Stimulated activated memory B cell treated with anti-CD40 and anti-IgM and Interleukin-4, amounts not matched to agents 10 μg/mL and 1 μg/mL and 100 μg/mL, for 72 hours (primary cell): ENCODE measurements at regions not wholly inside any gene's neighbourhood (a gene's known extent, or its start where the extent isn't known, plus 50 kb on each side); places are given as distances from the start of the nearest gene placed in this dataset.

Experiments used
- ATAC-seq: fragments of 150-1000 bp; cut with Tn5 transposase; 2 replicates; pipeline ENCODE4 v1.10.0; 2021
- H3K27ac Mint-ChIP-seq: one replicate; pipeline ENCODE4 v1.8.0; 2022; ENCODE audit warnings: mild to moderate bottlenecking, mixed read lengths
- H3K27me3 Mint-ChIP-seq: one replicate; pipeline ENCODE4 v1.8.0; 2022; ENCODE audit warnings: mixed read lengths
- H3K36me3 Mint-ChIP-seq: one replicate; pipeline ENCODE4 v1.8.0; 2022; ENCODE audit warnings: mixed read lengths
- H3K4me1 Mint-ChIP-seq: one replicate; pipeline ENCODE4 v1.8.0; 2022; ENCODE audit warnings: mixed read lengths
- H3K4me3 Mint-ChIP-seq: one replicate; pipeline ENCODE4 v1.8.0; 2022; ENCODE audit warnings: mild to moderate bottlenecking, moderate library complexity, mixed read lengths
- H3K9me3 Mint-ChIP-seq: one replicate; pipeline ENCODE4 v1.8.0; 2022; ENCODE audit warnings: mixed read lengths

DNA sequence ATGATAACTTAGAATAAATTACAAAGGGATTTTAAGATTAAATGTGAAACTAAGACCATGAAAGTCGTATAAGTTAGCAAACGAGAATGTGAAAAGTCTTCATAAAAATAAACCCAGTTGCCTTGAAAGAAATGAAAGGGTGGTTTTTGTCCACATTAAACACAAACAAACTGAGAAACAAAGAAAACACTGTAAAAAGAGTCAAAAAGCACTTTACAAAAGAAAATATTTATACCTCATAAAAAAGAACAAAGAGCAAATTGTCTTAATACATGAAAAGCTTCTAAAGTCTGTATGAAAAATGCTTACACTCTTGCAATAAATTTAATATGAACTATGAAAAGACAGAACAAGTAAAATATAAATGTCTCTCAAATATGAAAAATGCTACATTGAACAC lies 865.9 kb upstream of the CADM2 start:
- H3K27me3 Mint-ChIP-seq = no peaks in the 10 kb centered on the region
- no peaks in the 10 kb centered on the region for H3K4me1 Mint-ChIP-seq
- H3K27ac Mint-ChIP-seq = no peak overlapping the region
- H3K36me3 Mint-ChIP-seq = no peaks in the 10 kb centered on the region
- ATAC-seq = no peak
- no peaks in the 10 kb centered on the region for H3K9me3 Mint-ChIP-seq
- H3K4me3 Mint-ChIP-seq = no peak overlapping the region

DNA sequence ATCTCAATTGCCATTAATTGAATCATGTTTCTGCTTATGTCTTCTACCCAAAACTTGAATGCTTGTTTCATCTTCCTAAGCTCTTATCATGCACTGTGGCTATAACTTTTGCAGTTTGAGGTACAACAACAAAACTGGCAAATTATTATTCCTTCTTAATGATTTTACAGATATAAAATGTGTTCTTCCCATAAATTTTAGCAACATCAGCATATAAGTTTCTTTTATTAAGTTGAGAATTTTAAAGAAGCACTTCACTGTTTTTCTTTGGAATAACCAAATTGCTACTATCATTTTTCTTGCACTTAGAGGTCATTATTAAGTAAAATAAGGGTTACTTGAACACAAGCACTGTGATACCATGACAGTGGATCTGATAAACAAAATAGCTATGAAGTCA lies 862.6 kb upstream of the CADM2 start:
- Mint-ChIP-seq H3K9me3 (no peaks in the 10 kb centered on the region), H3K4me3 (no peak overlapping the region), H3K27me3 (no peaks in the 10 kb centered on the region), H3K36me3 (no peaks in the 10 kb centered on the region), H3K4me1 (no peaks in the 10 kb centered on the region), H3K27ac (no peak overlapping the region)
- ATAC-seq = no peak

DNA sequence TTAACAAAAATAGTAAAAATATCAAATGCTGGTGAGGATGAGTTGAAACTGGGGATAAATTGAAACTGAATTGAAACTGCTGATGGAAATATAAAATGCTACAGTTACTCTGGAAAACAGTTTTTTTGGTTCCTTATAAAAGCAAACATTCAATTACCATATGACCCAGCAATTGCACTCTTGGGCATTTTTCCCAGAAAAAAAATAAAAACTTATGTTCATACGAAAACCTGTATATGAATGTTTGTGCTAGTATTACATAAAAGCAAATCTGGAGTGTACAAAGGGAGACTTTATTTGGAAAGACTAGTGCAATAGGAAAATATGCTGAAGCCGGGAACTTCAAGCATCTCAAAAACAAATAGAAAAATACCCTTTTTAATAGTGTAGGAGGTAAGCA lies 857.9 kb upstream of the CADM2 start:
- H3K27me3 Mint-ChIP-seq = no peaks in the 10 kb centered on the region
- no peak overlapping the region for H3K4me3 Mint-ChIP-seq
- no peak for ATAC-seq
- no peaks in the 10 kb centered on the region for H3K36me3 Mint-ChIP-seq
- H3K9me3 Mint-ChIP-seq = peaks cover 6% of the 10 kb centered on the region
- H3K4me1 Mint-ChIP-seq = no peaks in the 10 kb centered on the region
- no peak overlapping the region for H3K27ac Mint-ChIP-seq

DNA sequence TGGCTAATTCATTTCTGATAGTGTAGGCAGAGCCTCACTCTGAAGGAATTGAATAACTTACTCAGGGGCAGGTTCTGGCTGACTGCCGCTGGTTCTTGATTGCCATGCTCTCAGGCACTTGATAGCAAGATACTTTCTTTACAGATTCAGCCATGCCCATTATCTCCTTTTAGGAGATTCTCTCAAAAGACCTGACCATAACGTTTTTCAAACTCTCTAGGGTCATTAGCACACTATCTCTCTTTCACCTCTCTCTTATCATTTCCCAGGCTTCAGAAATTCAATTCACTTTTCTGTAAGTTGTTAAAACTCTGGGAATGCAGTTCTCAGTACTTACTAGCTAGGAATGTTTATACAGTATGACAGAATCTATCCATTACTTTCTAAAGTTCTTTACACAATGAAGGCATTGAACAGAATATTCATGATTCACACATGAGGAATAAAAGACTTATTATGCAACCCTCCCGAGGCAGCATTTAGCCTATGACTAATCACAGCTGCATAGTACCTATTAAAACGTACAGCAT lies 850.3 kb upstream of the CADM2 start:
- Mint-ChIP-seq H3K36me3 (no peaks in the 10 kb centered on the region), H3K27ac (no peak overlapping the region), H3K4me3 (no peak overlapping the region), H3K27me3 (no peaks in the 10 kb centered on the region), H3K4me1 (no peaks in the 10 kb centered on the region), H3K9me3 (peaks cover 11% of the 10 kb centered on the region)
- no peak for ATAC-seq

DNA sequence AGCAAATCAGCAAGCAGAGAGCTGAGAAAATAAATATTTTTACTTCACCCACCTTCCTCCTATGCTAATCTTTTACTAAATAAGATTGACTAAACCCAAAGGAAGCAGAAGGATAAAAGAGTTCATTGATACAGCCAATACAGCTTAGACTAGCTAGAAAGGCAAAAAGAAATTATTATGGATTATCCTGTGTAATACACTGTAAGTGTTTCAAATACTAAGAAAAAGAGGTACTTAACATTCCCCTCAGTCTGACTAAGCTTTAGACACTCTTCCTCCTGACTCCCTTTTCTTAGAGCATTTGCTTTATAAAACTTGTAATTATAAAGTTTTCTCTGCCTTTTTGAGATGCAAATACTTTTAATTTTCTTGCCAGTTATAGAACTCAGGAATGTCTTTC lies 848.9 kb upstream of the CADM2 start:
- ATAC-seq = no peak
- no peak overlapping the region for H3K27ac Mint-ChIP-seq
- peaks cover 8% of the 10 kb centered on the region for H3K9me3 Mint-ChIP-seq
- no peaks in the 10 kb centered on the region for H3K36me3 Mint-ChIP-seq
- no peaks in the 10 kb centered on the region for H3K4me1 Mint-ChIP-seq
- H3K4me3 Mint-ChIP-seq = no peak overlapping the region
- H3K27me3 Mint-ChIP-seq = no peaks in the 10 kb centered on the region

DNA sequence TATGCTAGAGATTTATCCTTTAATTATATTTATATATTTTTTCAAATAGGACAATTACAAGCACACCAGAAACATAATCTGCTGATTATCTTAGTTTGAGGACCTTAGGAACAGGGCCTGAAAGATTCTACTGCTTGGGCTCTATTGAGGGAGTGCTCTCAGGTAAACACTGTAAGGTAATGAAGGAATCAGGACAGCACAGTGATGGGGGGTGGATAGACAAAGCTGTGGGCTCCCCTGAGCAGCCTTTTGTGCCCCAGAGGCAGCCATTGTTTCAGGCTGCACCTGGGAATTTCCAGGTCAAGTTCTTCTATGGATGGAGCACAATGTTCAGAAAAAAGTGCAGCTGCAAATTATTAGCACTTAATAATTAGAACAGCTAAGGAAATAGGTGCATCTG lies 848.0 kb upstream of the CADM2 start:
- Mint-ChIP-seq H3K36me3 (no peaks in the 10 kb centered on the region), H3K9me3 (peaks cover 12% of the 10 kb centered on the region), H3K27ac (no peak overlapping the region), H3K4me3 (no peak overlapping the region), H3K27me3 (no peaks in the 10 kb centered on the region), H3K4me1 (no peaks in the 10 kb centered on the region)
- ATAC-seq = no peak

DNA sequence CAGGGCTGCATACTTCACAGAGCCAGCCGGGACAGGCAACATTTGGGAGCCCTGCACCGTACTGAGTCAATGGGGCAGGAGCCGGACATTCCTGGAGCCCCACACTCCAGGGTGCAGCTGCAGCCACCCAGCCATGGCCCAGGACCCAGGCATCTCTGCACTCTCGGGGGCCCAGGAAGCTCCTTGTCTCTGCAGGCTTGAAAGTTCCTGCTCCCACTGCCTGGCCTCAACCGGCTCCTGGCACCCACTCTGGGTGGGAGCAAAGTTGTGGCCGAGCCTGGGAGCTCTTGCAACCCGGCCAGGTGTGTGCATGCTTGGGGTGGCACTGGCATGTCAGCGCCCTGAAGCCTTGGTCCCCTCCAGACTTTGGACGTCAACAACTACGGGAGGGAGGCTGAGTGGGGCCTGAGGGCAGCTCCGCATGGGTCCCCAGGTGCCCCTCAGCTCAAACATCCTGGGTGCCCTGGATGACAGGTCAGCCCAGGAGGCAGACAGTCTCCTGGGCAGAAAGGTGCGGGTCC lies 833.5 kb upstream of the CADM2 start:
- Mint-ChIP-seq H3K9me3 (no peaks in the 10 kb centered on the region), H3K27me3 (no peaks in the 10 kb centered on the region), H3K27ac (no peak overlapping the region), H3K4me1 (no peaks in the 10 kb centered on the region), H3K36me3 (no peaks in the 10 kb centered on the region), H3K4me3 (no peak overlapping the region)
- ATAC-seq = peak; percentile 39

DNA sequence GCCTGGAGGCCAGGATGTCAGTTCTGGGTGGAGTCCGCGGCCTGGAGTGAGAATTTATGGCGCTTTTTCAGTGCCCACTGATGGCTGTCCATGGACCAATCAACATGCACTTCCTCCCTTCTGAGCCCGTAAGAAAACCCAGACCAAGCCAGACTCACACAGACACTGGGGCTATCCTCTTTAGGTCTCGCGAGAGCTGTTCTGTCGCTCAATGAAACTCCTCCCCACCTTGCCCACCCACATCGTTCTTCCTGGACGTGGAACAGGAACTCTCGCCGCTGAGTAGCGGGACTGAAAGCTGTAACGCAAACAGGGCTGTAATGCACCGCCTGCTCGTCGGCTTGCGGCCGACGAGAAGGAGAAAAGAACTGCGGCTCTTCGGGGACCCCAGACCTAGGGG lies 833.0 kb upstream of the CADM2 start:
- Mint-ChIP-seq H3K27me3 (no peaks in the 10 kb centered on the region), H3K36me3 (no peaks in the 10 kb centered on the region), H3K4me1 (no peaks in the 10 kb centered on the region), H3K9me3 (no peaks in the 10 kb centered on the region), H3K4me3 (no peak overlapping the region), H3K27ac (no peak overlapping the region)
- no peak for ATAC-seq

DNA sequence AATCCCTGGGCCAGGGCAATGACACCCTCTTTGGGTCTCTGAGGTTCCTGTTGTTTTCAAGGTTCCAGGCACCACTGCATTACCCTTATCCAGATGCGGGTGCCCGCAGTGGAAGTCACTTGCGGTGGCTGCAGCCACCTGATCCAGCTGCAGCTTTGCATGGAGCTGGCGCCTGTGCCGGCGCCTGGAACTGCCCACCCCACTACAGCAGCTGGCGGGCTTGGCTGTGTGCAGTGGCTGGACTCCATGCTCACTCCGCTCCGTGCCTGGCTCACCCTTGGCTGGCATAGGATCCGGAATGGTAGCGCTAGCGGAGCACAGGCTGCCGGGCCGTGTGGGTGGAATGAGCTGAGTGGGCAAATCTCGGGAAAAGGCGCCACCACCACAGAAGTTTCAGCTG lies 832.6 kb upstream of the CADM2 start:
- Mint-ChIP-seq H3K27ac (no peak overlapping the region), H3K4me1 (no peaks in the 10 kb centered on the region), H3K36me3 (no peaks in the 10 kb centered on the region), H3K4me3 (no peak overlapping the region), H3K27me3 (no peaks in the 10 kb centered on the region), H3K9me3 (no peaks in the 10 kb centered on the region)
- ATAC-seq = no peak

DNA sequence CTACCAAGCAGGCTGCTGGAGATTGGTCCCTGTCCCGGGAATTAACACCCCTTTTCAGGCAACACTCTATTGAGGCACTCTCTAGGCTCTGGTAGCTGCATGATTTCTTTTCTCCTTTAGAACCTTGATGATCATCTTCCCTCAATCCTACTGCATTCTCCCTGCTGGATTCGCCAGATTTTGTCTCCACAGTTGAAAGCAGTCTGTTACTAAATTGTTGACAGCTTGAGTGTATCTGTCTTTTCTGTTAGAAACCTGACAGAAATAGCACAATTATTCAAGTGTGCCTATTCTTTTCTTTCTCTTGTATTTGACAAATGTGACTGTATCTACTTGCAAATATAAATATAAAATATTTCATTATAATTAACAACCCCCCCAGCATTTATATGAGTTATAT lies 830.8 kb upstream of the CADM2 start:
- Mint-ChIP-seq H3K27ac (no peak overlapping the region), H3K4me3 (no peak overlapping the region), H3K4me1 (no peaks in the 10 kb centered on the region), H3K27me3 (no peaks in the 10 kb centered on the region), H3K9me3 (peaks cover 4% of the 10 kb centered on the region), H3K36me3 (no peaks in the 10 kb centered on the region)
- no peak for ATAC-seq

DNA sequence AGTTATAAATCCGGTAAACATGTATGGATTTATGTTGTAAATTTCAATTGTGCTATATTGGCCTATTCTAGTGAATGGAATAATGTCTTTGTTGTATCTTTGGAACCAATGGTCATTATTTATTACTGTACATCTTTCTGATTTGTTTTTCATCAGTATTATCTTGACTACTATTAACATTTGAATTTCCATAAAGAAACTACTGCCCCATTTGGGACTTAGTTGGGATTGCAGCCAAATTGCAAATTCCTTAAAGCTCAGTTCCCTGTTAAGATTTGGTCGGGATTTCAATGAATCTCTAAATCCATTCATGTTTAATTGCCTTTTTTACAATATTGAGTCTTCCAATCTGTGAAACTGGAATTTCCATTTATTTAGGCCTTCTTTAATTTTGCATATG lies 822.4 kb upstream of the CADM2 start:
- Mint-ChIP-seq H3K27me3 (no peaks in the 10 kb centered on the region), H3K4me3 (no peak overlapping the region), H3K4me1 (no peaks in the 10 kb centered on the region), H3K36me3 (no peaks in the 10 kb centered on the region), H3K27ac (no peak overlapping the region), H3K9me3 (peaks cover 7% of the 10 kb centered on the region)
- ATAC-seq = no peak

DNA sequence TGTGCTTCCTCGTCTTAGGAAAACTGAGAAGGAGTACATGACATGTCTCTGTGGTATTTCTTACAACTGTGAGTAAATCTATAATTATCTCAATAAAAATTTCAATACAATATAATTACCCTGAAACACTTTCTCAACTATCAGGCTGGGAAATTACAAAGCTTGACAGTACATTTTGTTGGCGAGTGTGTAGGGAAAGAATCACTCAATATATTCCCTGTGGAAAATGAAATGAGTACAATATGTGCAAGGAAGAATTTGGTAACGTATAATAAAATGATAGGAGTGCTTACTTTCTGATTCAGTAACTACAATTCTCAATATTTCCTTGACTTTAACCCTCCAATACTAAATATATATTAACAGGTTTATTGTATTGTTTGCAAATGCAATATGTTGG lies 818.2 kb upstream of the CADM2 start:
- Mint-ChIP-seq H3K4me1 (no peaks in the 10 kb centered on the region), H3K36me3 (no peaks in the 10 kb centered on the region), H3K27me3 (no peaks in the 10 kb centered on the region), H3K4me3 (no peak overlapping the region), H3K9me3 (peaks cover 3% of the 10 kb centered on the region), H3K27ac (no peak overlapping the region)
- ATAC-seq = no peak

DNA sequence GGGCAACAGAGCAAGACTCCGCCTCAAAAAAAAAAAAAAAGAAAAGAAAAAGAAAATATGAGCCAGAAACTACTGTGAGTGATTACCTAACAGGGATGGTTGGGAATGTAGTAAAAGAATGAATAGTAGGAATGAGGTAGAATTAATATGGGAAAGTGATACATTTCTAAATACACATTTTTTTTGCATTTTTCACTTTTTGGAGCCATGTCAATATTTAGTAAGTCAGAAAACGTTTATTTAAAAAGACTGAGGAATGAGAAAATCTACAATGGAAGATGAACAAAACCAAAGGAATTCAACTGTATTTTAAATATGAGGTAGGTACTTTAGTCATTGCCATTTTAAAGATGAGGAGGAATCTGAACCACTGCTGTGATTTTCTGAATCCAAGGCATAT lies 817.2 kb upstream of the CADM2 start:
- no peak overlapping the region for H3K27ac Mint-ChIP-seq
- peaks cover 3% of the 10 kb centered on the region for H3K9me3 Mint-ChIP-seq
- no peak overlapping the region for H3K4me3 Mint-ChIP-seq
- H3K27me3 Mint-ChIP-seq = no peaks in the 10 kb centered on the region
- H3K36me3 Mint-ChIP-seq = no peaks in the 10 kb centered on the region
- no peak for ATAC-seq
- H3K4me1 Mint-ChIP-seq = no peaks in the 10 kb centered on the region

DNA sequence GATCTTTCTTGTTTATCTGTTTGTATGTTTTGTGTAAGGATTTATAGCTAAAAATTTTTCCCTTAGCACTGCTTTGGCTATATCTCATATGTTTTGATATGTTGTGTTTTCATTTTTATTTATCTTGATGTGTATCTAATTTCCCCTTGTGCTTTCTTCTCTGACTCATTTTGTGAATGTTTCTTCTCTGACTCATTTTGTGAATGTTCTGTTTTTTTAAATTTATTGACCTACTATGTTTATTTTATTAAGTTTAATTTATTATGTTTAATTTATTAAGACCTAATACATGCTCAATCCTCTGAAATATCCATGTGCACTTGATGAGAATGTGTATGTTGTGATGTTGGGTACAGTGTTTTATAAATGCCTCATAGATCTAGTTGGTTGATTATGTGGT lies 793.5 kb upstream of the CADM2 start:
- Mint-ChIP-seq H3K36me3 (no peaks in the 10 kb centered on the region), H3K4me3 (no peak overlapping the region), H3K27me3 (no peaks in the 10 kb centered on the region), H3K9me3 (no peaks in the 10 kb centered on the region), H3K27ac (no peak overlapping the region), H3K4me1 (no peaks in the 10 kb centered on the region)
- no peak for ATAC-seq

DNA sequence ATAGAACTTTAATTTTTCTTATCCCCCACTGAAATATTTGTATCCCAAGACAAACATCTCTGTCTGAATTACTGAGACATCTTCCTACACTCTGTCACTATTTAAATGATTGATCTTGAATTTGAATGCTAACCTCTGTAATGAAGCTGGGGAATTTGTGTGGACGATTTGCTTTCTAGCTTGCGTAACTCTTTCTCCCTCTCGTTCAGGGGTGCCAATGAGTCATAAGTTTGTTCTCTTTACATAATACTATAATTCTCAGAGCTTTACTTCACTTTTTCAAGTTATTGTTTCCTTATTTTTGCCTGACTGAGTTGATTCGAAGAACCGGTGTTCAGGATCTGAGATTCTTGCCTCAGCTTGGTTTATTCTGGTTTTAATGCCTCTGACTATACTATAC lies 783.3 kb upstream of the CADM2 start:
- no peaks in the 10 kb centered on the region for H3K27me3 Mint-ChIP-seq
- ATAC-seq = no peak
- H3K36me3 Mint-ChIP-seq = no peaks in the 10 kb centered on the region
- H3K4me3 Mint-ChIP-seq = no peak overlapping the region
- no peaks in the 10 kb centered on the region for H3K4me1 Mint-ChIP-seq
- H3K27ac Mint-ChIP-seq = no peak overlapping the region
- peaks cover 12% of the 10 kb centered on the region for H3K9me3 Mint-ChIP-seq

DNA sequence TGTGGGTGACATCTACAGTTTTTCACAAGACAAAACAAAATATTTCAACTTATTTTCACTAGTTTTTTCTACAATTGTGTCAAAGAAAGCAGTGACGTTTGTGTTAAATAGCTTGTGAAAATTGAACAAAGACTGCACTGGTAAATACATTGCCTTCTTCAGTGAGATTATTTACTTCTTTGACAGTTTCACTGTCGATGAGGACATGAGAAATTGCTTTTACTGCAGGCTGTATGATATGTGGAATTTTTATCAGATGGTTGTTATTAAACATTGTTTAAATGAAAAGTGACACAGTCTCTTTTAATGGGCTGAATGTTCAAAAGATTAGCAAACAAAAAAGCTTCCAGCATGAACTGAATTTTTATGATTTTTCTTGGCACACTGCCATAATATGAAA lies 773.9 kb upstream of the CADM2 start:
- no peak for ATAC-seq
- Mint-ChIP-seq H3K27ac (no peak overlapping the region), H3K4me3 (no peak overlapping the region), H3K4me1 (no peaks in the 10 kb centered on the region), H3K9me3 (peaks cover 4% of the 10 kb centered on the region), H3K36me3 (no peaks in the 10 kb centered on the region), H3K27me3 (no peaks in the 10 kb centered on the region)

DNA sequence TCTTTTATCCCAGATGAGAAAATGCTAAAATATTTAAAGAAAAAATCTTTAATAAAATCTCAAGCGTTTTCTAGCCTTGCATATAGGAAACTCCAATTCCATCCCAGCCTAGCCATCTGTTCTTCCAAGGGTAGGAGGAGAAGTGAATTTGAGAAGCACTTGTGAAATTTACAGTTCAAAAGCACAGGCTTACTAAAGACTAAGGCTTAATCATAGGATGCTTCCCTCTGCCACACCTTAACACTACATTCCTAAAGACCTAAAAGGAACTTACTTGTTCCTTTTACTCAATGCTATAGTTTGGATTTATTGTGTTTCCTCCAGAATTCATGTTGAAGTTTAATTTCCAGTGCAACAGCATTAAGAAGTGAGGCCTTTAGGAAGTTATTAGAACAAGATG lies 764.8 kb upstream of the CADM2 start:
- Mint-ChIP-seq H3K4me1 (no peaks in the 10 kb centered on the region), H3K27me3 (no peaks in the 10 kb centered on the region), H3K27ac (no peak overlapping the region), H3K9me3 (peaks cover 21% of the 10 kb centered on the region), H3K36me3 (no peaks in the 10 kb centered on the region), H3K4me3 (no peak overlapping the region)
- ATAC-seq = no peak
